HG02571 (cell line): ENCODE measurements at regions not wholly inside any gene's neighbourhood (a gene's known extent, or its start where the extent isn't known, plus 50 kb on each side); places are given as distances from the start of the nearest gene placed in this dataset.

Experiments
- ATAC-seq: cut with Tn5 transposase; IDR thresholded peaks from one replicate; pipeline ENCODE4 v1.9.1; 2021; ENCODE audit warnings: mild to moderate bottlenecking, moderate library complexity; ENCODE audit not compliant: unreplicated experiment

GRCh38 chr1:91152331-91152730 is 130.5 kb upstream of the ZNF644 start:
- ATAC-seq, result no peak

- ATAC-seq, result no peak
Measured at GRCh38 chr1:91151702-91152101, 129.9 kb upstream of the ZNF644 start.

- no peak for ATAC-seq
Measured at GRCh38 chr1:91148641-91149069, 126.8 kb upstream of the ZNF644 start.

GRCh38 chr1:91141858-91142257 is 120.0 kb upstream of the ZNF644 start:
- ATAC-seq, result no peak

GRCh38 chr1:91138959-91139358 is 117.1 kb upstream of the ZNF644 start:
- no peak for ATAC-seq

- ATAC-seq, result no peak
Measured at GRCh38 chr1:91137173-91137852, 115.5 kb upstream of the ZNF644 start.

- no peak for ATAC-seq
Measured at GRCh38 chr1:91135799-91136198, 114.0 kb upstream of the ZNF644 start.

GRCh38 chr1:91133248-91133647 is 111.4 kb upstream of the ZNF644 start:
- no peak for ATAC-seq

- ATAC-seq, result no peak
Measured at GRCh38 chr1:91130256-91130985, 108.6 kb upstream of the ZNF644 start.

- no peak for ATAC-seq
Measured at GRCh38 chr1:91129458-91129857, 107.6 kb upstream of the ZNF644 start.

GRCh38 chr1:91129017-91129416 is 107.2 kb upstream of the ZNF644 start:
- ATAC-seq, result no peak

GRCh38 chr1:91124989-91125417 is 103.2 kb upstream of the ZNF644 start:
- peak; percentile 44 for ATAC-seq

GRCh38 chr1:91124290-91124985 is 102.6 kb upstream of the ZNF644 start:
- ATAC-seq, result peak; percentile 37

- no peak for ATAC-seq
Measured at GRCh38 chr1:91123773-91124172, 101.9 kb upstream of the ZNF644 start.

GRCh38 chr1:91123319-91123718 is 101.5 kb upstream of the ZNF644 start:
- no peak for ATAC-seq

GRCh38 chr1:91122106-91122717 is 100.4 kb upstream of the ZNF644 start:
- ATAC-seq, result no peak

- ATAC-seq, result no peak
Measured at GRCh38 chr1:91121366-91121765, 99.5 kb upstream of the ZNF644 start.

GRCh38 chr1:91120936-91121335 is 99.1 kb upstream of the ZNF644 start:
- no peak for ATAC-seq

GRCh38 chr1:91120421-91120820 is 98.6 kb upstream of the ZNF644 start:
- no peak for ATAC-seq

GRCh38 chr1:91104712-91105111 is 82.9 kb upstream of the ZNF644 start:
- ATAC-seq, result no peak

- no peak for ATAC-seq
Measured at GRCh38 chr1:91101328-91101727, 79.5 kb upstream of the ZNF644 start.
